ENCODE measurements at regions not wholly inside any gene's neighbourhood (a gene's known extent, or its start where the extent isn't known, plus 50 kb on each side); places are given as distances from the start of the nearest gene placed in this dataset.

- no peak for TF ChIP-seq SP1 (IDR thresholded peaks at IDR 0.05)
- TF ChIP-seq HNF4G (IDR thresholded peaks at IDR 0.05) = no peak
Observed at GRCh38 chr1:87402241-87403002, 73.7 kb downstream of the LMO4 start.
